DND-41 (cell line): ENCODE measurements at regions not wholly inside any gene's neighbourhood (a gene's known extent, or its start where the extent isn't known, plus 50 kb on each side); places are given as distances from the start of the nearest gene placed in this dataset.

Experiments used
- EZH2 ChIP-seq: IDR thresholded peaks from 3 replicates; pipeline ENCODE4 v1.6.1; 2012; ENCODE audit warnings: borderline replicate concordance, low read depth, mild to moderate bottlenecking, moderate library complexity, low read length, inconsistent platforms; ENCODE audit not compliant: severe bottlenecking
- TF ChIP-seq, protein P1 (sequence below): IDR thresholded peaks from 2 replicates; pipeline ENCODE4 v1.5.1; 2012; ENCODE audit warnings: borderline replicate concordance, low read length, moderate library complexity, mild to moderate bottlenecking; ENCODE audit not compliant: poor library complexity, severe bottlenecking; ENCODE audit errors: extremely low read depth

DNA sequence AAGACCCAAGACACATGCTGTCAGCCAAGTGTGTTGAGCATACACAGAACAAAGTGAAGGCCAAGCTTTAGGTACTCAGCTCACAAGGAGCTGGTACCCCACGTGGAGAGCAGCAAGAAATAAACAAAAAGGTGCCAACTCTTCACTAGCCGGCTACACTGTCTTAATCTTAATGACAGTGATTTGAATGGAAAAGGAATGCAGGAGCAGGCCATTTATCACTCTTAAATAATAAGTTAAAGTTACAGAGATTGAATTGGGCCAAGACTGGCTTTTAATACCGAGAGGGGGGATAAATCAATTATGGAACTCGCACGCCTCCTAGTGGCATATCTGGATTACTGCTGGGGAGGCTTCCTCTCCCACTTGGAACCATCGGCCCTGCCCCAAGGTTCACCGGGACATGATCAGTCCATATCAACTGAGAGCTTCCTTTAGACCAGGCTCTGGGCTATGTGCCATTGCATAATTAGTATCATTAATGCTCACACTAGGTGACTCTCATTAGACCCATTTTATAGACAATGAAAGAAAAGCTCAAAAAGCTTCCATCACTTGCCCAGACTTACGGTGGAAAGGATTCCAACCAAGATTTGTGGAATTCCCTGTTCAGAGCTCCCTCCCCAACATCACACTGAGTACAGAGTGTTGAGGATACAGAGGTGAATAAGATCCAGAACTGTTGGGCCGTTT, 94.0 kb downstream of the ACTL7B start:
- TF ChIP-seq, protein P1, sequence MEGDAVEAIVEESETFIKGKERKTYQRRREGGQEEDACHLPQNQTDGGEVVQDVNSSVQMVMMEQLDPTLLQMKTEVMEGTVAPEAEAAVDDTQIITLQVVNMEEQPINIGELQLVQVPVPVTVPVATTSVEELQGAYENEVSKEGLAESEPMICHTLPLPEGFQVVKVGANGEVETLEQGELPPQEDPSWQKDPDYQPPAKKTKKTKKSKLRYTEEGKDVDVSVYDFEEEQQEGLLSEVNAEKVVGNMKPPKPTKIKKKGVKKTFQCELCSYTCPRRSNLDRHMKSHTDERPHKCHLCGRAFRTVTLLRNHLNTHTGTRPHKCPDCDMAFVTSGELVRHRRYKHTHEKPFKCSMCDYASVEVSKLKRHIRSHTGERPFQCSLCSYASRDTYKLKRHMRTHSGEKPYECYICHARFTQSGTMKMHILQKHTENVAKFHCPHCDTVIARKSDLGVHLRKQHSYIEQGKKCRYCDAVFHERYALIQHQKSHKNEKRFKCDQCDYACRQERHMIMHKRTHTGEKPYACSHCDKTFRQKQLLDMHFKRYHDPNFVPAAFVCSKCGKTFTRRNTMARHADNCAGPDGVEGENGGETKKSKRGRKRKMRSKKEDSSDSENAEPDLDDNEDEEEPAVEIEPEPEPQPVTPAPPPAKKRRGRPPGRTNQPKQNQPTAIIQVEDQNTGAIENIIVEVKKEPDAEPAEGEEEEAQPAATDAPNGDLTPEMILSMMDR, result peak; percentile 81
- no peak for TF ChIP-seq EZH2
